ENCODE measurements at regions not wholly inside any gene's neighbourhood (a gene's known extent, or its start where the extent isn't known, plus 50 kb on each side); places are given as distances from the start of the nearest gene placed in this dataset.

GRCh38 chr1:238898856-238899255 is 487.5 kb upstream of the CHRM3 start:
- DNase-seq = no peak
- ATAC-seq = no peak

GRCh38 chr1:238895911-238896310 is 490.5 kb upstream of the CHRM3 start:
- no peak for DNase-seq
- ATAC-seq = no peak

- no peak for ATAC-seq
- no peak for DNase-seq
These were observed 493.8 kb upstream of the CHRM3 start for GRCh38 chr1:238892612-238893011.

GRCh38 chr1:238861342-238862066 is 524.9 kb upstream of the CHRM3 start:
- ATAC-seq (no peak), DNase-seq (no peak)

GRCh38 chr1:238833919-238834318 is 552.4 kb upstream of the CHRM3 start:
- DNase-seq (no peak), ATAC-seq (no peak)

- no peak for DNase-seq
- ATAC-seq = no peak
These were observed 554.3 kb upstream of the CHRM3 start for GRCh38 chr1:238832106-238832505.

- ATAC-seq (no peak), DNase-seq (no peak)
These were observed 556.2 kb upstream of the CHRM3 start for GRCh38 chr1:238830036-238830611.

GRCh38 chr1:238826891-238827290 is 559.5 kb upstream of the CHRM3 start:
- no peak for ATAC-seq

GRCh38 chr1:238823416-238823815 is 563.0 kb upstream of the CHRM3 start:
- DNase-seq (no peak), ATAC-seq (no peak)

More at GRCh38 chr1:238826891-238827290, 559.5 kb upstream of the CHRM3 start:
- no peak for DNase-seq

GRCh38 chr1:238811211-238811879 is 575.0 kb upstream of the CHRM3 start:
- DNase-seq = no peak
- no peak for ATAC-seq

GRCh38 chr1:238790882-238791281 is 595.5 kb upstream of the CHRM3 start:
- DNase-seq (no peak), ATAC-seq (no peak)

GRCh38 chr1:238789916-238790667 is 596.3 kb upstream of the CHRM3 start:
- DNase-seq (no peak), ATAC-seq (no peak)

- DNase-seq (no peak), ATAC-seq (no peak)
These were observed 598.9 kb upstream of the CHRM3 start for GRCh38 chr1:238787471-238787870.

GRCh38 chr1:238783633-238784032 is 602.7 kb upstream of the CHRM3 start:
- no peak for DNase-seq

GRCh38 chr1:238779716-238780115 is 606.7 kb upstream of the CHRM3 start:
- DNase-seq = no peak
- ATAC-seq = no peak

More at GRCh38 chr1:238783633-238784032, 602.7 kb upstream of the CHRM3 start:
- ATAC-seq = no peak

- DNase-seq = no peak
- no peak for ATAC-seq
These were observed 608.3 kb upstream of the CHRM3 start for GRCh38 chr1:238778113-238778512.

GRCh38 chr1:238777551-238777950 is 608.8 kb upstream of the CHRM3 start:
- ATAC-seq = no peak

GRCh38 chr1:238776126-238776525 is 610.2 kb upstream of the CHRM3 start:
- ATAC-seq (no peak), DNase-seq (no peak)

More at GRCh38 chr1:238777551-238777950, 608.8 kb upstream of the CHRM3 start:
- DNase-seq = no peak

- ATAC-seq = no peak
These were observed 614.0 kb upstream of the CHRM3 start for GRCh38 chr1:238772322-238772721.

GRCh38 chr1:238767321-238767720 is 619.0 kb upstream of the CHRM3 start:
- DNase-seq (no peak), ATAC-seq (no peak)

More at GRCh38 chr1:238772322-238772721, 614.0 kb upstream of the CHRM3 start:
- DNase-seq = no peak

GRCh38 chr1:238764779-238765178 is 621.6 kb upstream of the CHRM3 start:
- DNase-seq = no peak

GRCh38 chr1:238753252-238753651 is 633.1 kb upstream of the CHRM3 start:
- no peak for DNase-seq
- no peak for ATAC-seq

More at GRCh38 chr1:238764779-238765178, 621.6 kb upstream of the CHRM3 start:
- ATAC-seq = no peak

GRCh38 chr1:238752327-238752726 is 634.0 kb upstream of the CHRM3 start:
- DNase-seq (no peak), ATAC-seq (no peak)

All from stimulated activated naive CD8-positive, alpha-beta T cell treated with anti-CD3 and anti-CD28 coated beads, Interleukin-15, Interleukin-2, amounts not matched to agents 100 U/mL and 50 U/mL, for 24 hours (primary cell).